Activated naive CD4-positive, alpha-beta T cell treated with anti-CD3 and anti-CD28 coated beads, Interleukin-2, amount 50 U/mL, for 72 hours (primary cell): ENCODE measurements at regions not wholly inside any gene's neighbourhood (a gene's known extent, or its start where the extent isn't known, plus 50 kb on each side); places are given as distances from the start of the nearest gene placed in this dataset.
"Not testable (repeated sequence)": the region's sequence is repeated elsewhere in the genome, so short reads cannot be mapped to it uniquely, and the experiment has no call there.

ENCODE experiments used
- ATAC-seq, 2 donors: fragments of 150-1000 bp; cut with Tn5 transposase; 2 replicates each; pipeline ENCODE4 v1.10.0; 2021; ENCODE audit warnings: mild to moderate bottlenecking in 2 of 2, moderate library complexity in 2 of 2
- DNase-seq, 2 donors: peaks; one replicate each; pipeline ENCODE4 v3.0.0; 2021 to 2022; ENCODE audit warnings: low spot score in 2 of 2
- H3K27ac Mint-ChIP-seq, 2 donors: one replicate each; pipeline ENCODE4 v1.8.0; 2022; ENCODE audit warnings: mild to moderate bottlenecking in 2 of 2, mixed read lengths in 2 of 2
- H3K36me3 Mint-ChIP-seq, 2 donors: one replicate each; pipeline ENCODE4 v1.8.0; 2022; ENCODE audit warnings: mixed read lengths in 2 of 2
- H3K9me3 Mint-ChIP-seq, 2 donors: one replicate each; pipeline ENCODE4 v1.8.0; 2022; ENCODE audit warnings: mixed read lengths in 2 of 2

GRCh38 chr5:21473981-21474380 is 1379.2 kb downstream of the CDH12 start:
- H3K9me3 Mint-ChIP-seq, DNase-seq, ATAC-seq, H3K27ac Mint-ChIP-seq: not testable (repeated sequence)
- peaks cover 6 to 24% of the 10 kb centered on the region in 2 donors for H3K36me3 Mint-ChIP-seq

- ATAC-seq, DNase-seq, H3K27ac Mint-ChIP-seq, H3K9me3 Mint-ChIP-seq: not testable (repeated sequence)
- peaks cover 6 to 24% of the 10 kb centered on the region in 2 donors for H3K36me3 Mint-ChIP-seq
Measured at GRCh38 chr5:21473436-21473835, 1379.7 kb downstream of the CDH12 start.

GRCh38 chr5:21471691-21472090 is 1381.5 kb downstream of the CDH12 start:
- not testable (repeated sequence) for H3K27ac Mint-ChIP-seq, H3K9me3 Mint-ChIP-seq, ATAC-seq, DNase-seq
- H3K36me3 Mint-ChIP-seq: peaks cover 7 to 24% of the 10 kb centered on the region in 2 donors

GRCh38 chr5:21469523-21470101 is 1383.5 kb downstream of the CDH12 start:
- H3K27ac Mint-ChIP-seq, DNase-seq, H3K9me3 Mint-ChIP-seq: not testable (repeated sequence)
- peak in 1 of 2 donors; percentile 30 for ATAC-seq
- H3K36me3 Mint-ChIP-seq: peaks cover 13 to 24% of the 10 kb centered on the region in 2 donors

GRCh38 chr5:21467544-21467943 is 1385.6 kb downstream of the CDH12 start:
- not testable (repeated sequence) for ATAC-seq

GRCh38 chr5:21459744-21460073 is 1393.4 kb downstream of the CDH12 start:
- not testable (repeated sequence) for H3K9me3 Mint-ChIP-seq, DNase-seq, ATAC-seq
- H3K36me3 Mint-ChIP-seq: peaks cover 0 to 10% of the 10 kb centered on the region in 2 donors
- H3K27ac Mint-ChIP-seq: peak overlapping the region; percentile 82 to 88

More at GRCh38 chr5:21467544-21467943, 1385.6 kb downstream of the CDH12 start:
- not testable (repeated sequence) for DNase-seq, H3K27ac Mint-ChIP-seq, H3K9me3 Mint-ChIP-seq
- H3K36me3 Mint-ChIP-seq: peaks cover 10 to 12% of the 10 kb centered on the region in 2 donors

GRCh38 chr5:21452449-21452848 is 1400.7 kb downstream of the CDH12 start:
- ATAC-seq (no peak), DNase-seq (no peak)
- Mint-ChIP-seq H3K9me3 (no peaks in the 10 kb centered on the region), H3K27ac (no peak overlapping the region), H3K36me3 (peaks cover 0 to 5% of the 10 kb centered on the region in 2 donors)

GRCh38 chr5:21432646-21433045 is 1420.5 kb downstream of the CDH12 start:
- Mint-ChIP-seq H3K36me3 (no peaks in the 10 kb centered on the region), H3K9me3 (no peaks in the 10 kb centered on the region), H3K27ac (no peak overlapping the region)
- DNase-seq: no peak
- no peak for ATAC-seq

- ATAC-seq (no peak), DNase-seq (no peak)
- Mint-ChIP-seq H3K27ac (no peak overlapping the region), H3K9me3 (no peaks in the 10 kb centered on the region), H3K36me3 (no peaks in the 10 kb centered on the region)
Measured at GRCh38 chr5:21424907-21425306, 1428.2 kb downstream of the CDH12 start.

- no peaks in the 10 kb centered on the region for H3K9me3 Mint-ChIP-seq
- H3K27ac Mint-ChIP-seq: no peak overlapping the region
- DNase-seq (no peak), ATAC-seq (no peak)
- H3K36me3 Mint-ChIP-seq: no peaks in the 10 kb centered on the region
Measured at GRCh38 chr5:21419383-21419782, 1431.4 kb upstream of the CDH18 start.

- not testable (repeated sequence) for H3K36me3 Mint-ChIP-seq, ATAC-seq
Measured at GRCh38 chr5:21402089-21402488, 1414.1 kb upstream of the CDH18 start.

GRCh38 chr5:21398511-21398910 is 1410.5 kb upstream of the CDH18 start:
- H3K9me3 Mint-ChIP-seq: peaks cover 0 to 3% of the 10 kb centered on the region in 2 donors
- H3K36me3 Mint-ChIP-seq: no peaks in the 10 kb centered on the region
- no peak overlapping the region for H3K27ac Mint-ChIP-seq
- ATAC-seq (no peak), DNase-seq (no peak)

More at GRCh38 chr5:21402089-21402488, 1414.1 kb upstream of the CDH18 start:
- H3K9me3 Mint-ChIP-seq, H3K27ac Mint-ChIP-seq, DNase-seq: not testable (repeated sequence)

GRCh38 chr5:21397693-21398092 is 1409.7 kb upstream of the CDH18 start:
- no peak for DNase-seq
- H3K9me3 Mint-ChIP-seq: peaks cover 0 to 3% of the 10 kb centered on the region in 2 donors
- H3K27ac Mint-ChIP-seq: no peak overlapping the region
- no peaks in the 10 kb centered on the region for H3K36me3 Mint-ChIP-seq
- ATAC-seq: no peak

GRCh38 chr5:21391506-21391905 is 1403.5 kb upstream of the CDH18 start:
- Mint-ChIP-seq H3K27ac (no peak overlapping the region), H3K9me3 (no peaks in the 10 kb centered on the region), H3K36me3 (no peaks in the 10 kb centered on the region)
- DNase-seq (no peak), ATAC-seq (no peak)

- not testable (repeated sequence) for H3K36me3 Mint-ChIP-seq, DNase-seq, ATAC-seq
Measured at GRCh38 chr5:21360754-21361153, 1372.8 kb upstream of the CDH18 start.

GRCh38 chr5:21341948-21342261 is 1353.9 kb upstream of the CDH18 start:
- H3K36me3 Mint-ChIP-seq, H3K27ac Mint-ChIP-seq: not testable (repeated sequence)
- peak in 1 of 2 donors; percentile 31 for ATAC-seq

More at GRCh38 chr5:21360754-21361153, 1372.8 kb upstream of the CDH18 start:
- not testable (repeated sequence) for H3K27ac Mint-ChIP-seq, H3K9me3 Mint-ChIP-seq

GRCh38 chr5:21341203-21341947 is 1353.4 kb upstream of the CDH18 start:
- not testable (repeated sequence) for H3K36me3 Mint-ChIP-seq, H3K9me3 Mint-ChIP-seq, H3K27ac Mint-ChIP-seq
- peak in 1 of 2 donors; percentile 72 for DNase-seq
- peak in 1 of 2 donors; percentile 63 for ATAC-seq

More at GRCh38 chr5:21341948-21342261, 1353.9 kb upstream of the CDH18 start:
- not testable (repeated sequence) for DNase-seq, H3K9me3 Mint-ChIP-seq

- not testable (repeated sequence) for H3K27ac Mint-ChIP-seq, H3K9me3 Mint-ChIP-seq, H3K36me3 Mint-ChIP-seq, DNase-seq, ATAC-seq
Measured at GRCh38 chr5:21340233-21340632, 1352.2 kb upstream of the CDH18 start.
